ENCODE measurements at regions not wholly inside any gene's neighbourhood (a gene's known extent, or its start where the extent isn't known, plus 50 kb on each side); places are given as distances from the start of the nearest gene placed in this dataset.

GRCh38 chr15:47360305-47360704 is 357.0 kb upstream of the SEMA6D start:
- H3K27me3 Mint-ChIP-seq = no peaks in the 10 kb centered on the region
- no peak overlapping the region for H3K4me3 Mint-ChIP-seq
- H3K36me3 Mint-ChIP-seq = no peaks in the 10 kb centered on the region
- H3K27ac Mint-ChIP-seq = no peak overlapping the region
- peaks cover 9% of the 10 kb centered on the region for H3K9me3 Mint-ChIP-seq
- no peaks in the 10 kb centered on the region for H3K4me1 Mint-ChIP-seq

DNA sequence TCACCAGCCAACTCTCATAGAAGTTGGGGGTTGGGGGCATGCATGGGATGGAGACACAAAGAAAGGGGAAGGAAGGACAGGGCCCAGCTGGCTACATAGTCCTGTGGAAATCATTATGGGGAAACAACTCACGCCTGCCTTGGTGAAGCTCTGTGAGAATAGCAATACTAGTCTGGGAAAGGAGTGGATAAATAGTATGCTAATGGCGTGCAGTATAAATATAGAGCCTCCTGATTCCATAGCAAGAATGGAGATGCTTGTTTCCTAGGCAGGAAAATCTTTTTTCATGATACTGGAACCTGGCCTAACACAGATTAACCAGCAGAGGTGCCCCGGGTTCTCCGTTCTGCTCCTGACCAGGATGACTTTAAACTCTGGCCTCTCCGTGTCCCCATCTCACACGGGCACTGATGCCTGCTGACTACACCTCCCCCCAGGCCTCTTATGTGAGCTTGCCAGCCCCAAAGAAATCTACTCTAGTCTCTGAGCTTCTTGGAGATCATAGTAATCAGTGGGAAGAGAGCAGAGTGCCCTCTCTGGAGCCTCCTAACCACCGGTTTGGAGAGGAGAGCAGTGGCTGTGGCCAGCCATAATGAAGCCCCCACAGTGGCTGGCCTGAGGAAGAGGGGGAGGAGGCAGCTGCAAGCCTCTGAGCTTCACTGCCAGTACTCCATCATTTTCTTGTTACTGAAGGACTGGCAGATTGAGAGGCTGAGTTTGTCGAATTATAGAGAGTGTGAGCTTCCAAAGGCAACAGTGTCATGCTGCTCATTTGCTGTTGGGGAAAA is 355.0 kb upstream of the SEMA6D start:
- no peaks in the 10 kb centered on the region for H3K27me3 Mint-ChIP-seq
- no peak overlapping the region for H3K27ac Mint-ChIP-seq
- no peaks in the 10 kb centered on the region for H3K4me1 Mint-ChIP-seq
- H3K9me3 Mint-ChIP-seq = peaks cover 9% of the 10 kb centered on the region
- H3K4me3 Mint-ChIP-seq = no peak overlapping the region
- H3K36me3 Mint-ChIP-seq = no peaks in the 10 kb centered on the region

DNA sequence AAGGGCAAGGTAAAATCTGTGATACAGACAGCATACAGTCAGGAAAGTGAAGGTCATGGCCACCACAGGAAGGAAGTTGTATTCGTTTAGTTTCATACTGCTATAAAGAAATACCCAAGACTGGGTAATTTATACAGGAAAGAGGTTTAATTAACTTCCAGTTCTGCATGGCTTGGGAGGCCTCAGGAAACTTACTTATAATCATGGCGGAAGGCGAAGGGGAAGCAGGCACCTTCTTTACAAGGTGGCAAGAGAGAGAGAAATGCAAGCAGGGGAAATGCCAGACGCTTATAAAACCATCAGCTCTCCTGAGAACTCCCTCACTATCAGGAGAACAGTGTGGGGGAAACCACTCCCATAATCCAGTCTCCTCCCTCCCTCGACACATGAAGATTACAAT is 353.7 kb upstream of the SEMA6D start:
- Mint-ChIP-seq H3K27me3 (no peaks in the 10 kb centered on the region), H3K4me1 (no peaks in the 10 kb centered on the region), H3K4me3 (no peak overlapping the region), H3K9me3 (peaks cover 9% of the 10 kb centered on the region), H3K36me3 (no peaks in the 10 kb centered on the region), H3K27ac (no peak overlapping the region)

DNA sequence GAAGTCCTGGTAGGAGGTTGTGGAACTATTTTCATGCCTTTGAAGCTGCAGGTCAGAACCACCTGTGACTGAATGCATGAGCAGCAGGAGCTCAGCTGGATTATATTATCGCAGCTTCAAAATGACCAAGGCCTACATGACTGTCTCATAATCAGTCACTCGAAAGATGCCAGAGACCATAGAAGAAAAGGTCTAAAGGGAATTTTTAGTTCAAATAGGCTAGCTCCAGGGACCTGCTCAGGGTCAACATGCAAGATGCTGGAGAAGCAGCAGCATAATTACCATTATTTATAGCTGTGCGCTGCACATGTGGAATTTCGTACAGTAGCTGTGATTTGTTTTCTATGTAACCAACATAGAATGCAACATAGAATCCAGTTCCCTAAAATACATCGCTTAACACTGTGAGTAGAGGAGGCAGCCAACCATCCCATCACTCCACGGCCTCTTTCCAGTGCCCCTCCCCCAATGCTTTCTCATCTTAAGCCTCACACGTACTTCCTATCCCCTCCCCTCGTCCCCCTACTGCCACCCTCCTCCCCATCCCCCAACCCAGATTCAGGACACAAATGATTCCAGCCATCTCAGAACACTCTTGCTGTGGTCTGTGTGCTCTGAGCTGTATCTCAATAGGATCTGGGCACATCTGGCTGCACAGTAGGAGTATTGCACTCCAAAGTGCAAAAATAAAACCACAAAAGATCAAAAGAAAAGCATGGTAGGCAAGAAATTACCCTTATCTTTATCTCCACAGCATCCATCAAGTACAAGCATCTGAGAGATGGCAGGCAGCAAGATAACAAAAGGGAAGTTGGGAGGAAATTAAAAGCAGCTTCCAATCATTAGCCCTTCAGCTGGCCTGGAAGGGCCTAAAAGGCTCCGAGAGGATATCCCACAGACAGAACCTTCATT is 352.8 kb upstream of the SEMA6D start:
- no peaks in the 10 kb centered on the region for H3K27me3 Mint-ChIP-seq
- no peaks in the 10 kb centered on the region for H3K36me3 Mint-ChIP-seq
- no peaks in the 10 kb centered on the region for H3K4me1 Mint-ChIP-seq
- no peak overlapping the region for H3K27ac Mint-ChIP-seq
- peaks cover 9% of the 10 kb centered on the region for H3K9me3 Mint-ChIP-seq
- H3K4me3 Mint-ChIP-seq = no peak overlapping the region

- no peaks in the 10 kb centered on the region for H3K27me3 Mint-ChIP-seq
- H3K4me3 Mint-ChIP-seq = no peak overlapping the region
- H3K27ac Mint-ChIP-seq = no peak overlapping the region
- H3K36me3 Mint-ChIP-seq = no peaks in the 10 kb centered on the region
- H3K4me1 Mint-ChIP-seq = no peaks in the 10 kb centered on the region
- H3K9me3 Mint-ChIP-seq = peaks cover 9% of the 10 kb centered on the region
Observed at GRCh38 chr15:47366884-47367283, 350.4 kb upstream of the SEMA6D start.

DNA sequence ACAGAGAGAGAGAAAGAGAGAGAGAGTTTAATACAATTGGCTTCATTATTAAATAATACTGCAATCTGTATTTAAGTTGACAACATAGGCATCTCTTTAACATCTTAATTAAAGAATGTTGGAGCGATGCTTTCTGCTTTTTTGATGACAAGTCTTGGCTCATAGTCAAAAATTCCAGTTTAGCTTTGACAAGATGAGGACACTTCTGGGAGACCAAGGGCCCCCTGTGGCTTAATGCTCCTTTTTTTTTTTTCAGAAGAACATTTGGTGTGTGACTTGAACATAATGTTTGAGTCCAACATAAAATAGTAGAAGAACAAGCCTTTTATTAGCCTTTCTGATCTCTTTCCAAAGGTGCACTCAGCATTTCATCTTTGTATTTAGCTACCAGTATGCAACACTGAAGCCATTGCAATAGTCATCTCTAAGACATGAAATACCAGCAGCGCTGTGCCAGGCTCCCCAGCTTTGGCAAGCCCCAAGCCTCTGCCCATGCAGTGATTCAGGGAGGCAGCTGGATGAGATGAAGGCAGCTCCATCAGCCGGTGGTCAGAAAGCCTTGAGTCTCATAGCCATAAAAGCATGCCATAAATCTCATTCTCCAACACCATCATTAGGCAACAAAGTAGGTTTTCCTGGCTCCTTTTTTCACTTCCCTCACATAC is 349.4 kb upstream of the SEMA6D start:
- H3K36me3 Mint-ChIP-seq = no peaks in the 10 kb centered on the region
- peaks cover 9% of the 10 kb centered on the region for H3K9me3 Mint-ChIP-seq
- H3K27ac Mint-ChIP-seq = no peak overlapping the region
- no peaks in the 10 kb centered on the region for H3K27me3 Mint-ChIP-seq
- H3K4me1 Mint-ChIP-seq = no peaks in the 10 kb centered on the region
- no peak overlapping the region for H3K4me3 Mint-ChIP-seq

- H3K4me1 Mint-ChIP-seq = no peaks in the 10 kb centered on the region
- no peaks in the 10 kb centered on the region for H3K36me3 Mint-ChIP-seq
Observed at GRCh38 chr15:47371939-47372338, 345.4 kb upstream of the SEMA6D start.

GRCh38 chr15:47374222-47374621 is 343.1 kb upstream of the SEMA6D start:
- H3K4me1 Mint-ChIP-seq = no peaks in the 10 kb centered on the region
- H3K27ac Mint-ChIP-seq = no peak overlapping the region
- peaks cover 1% of the 10 kb centered on the region for H3K9me3 Mint-ChIP-seq
- peaks cover 4% of the 10 kb centered on the region for H3K27me3 Mint-ChIP-seq
- no peaks in the 10 kb centered on the region for H3K36me3 Mint-ChIP-seq
- H3K4me3 Mint-ChIP-seq = no peak overlapping the region

More at GRCh38 chr15:47371939-47372338, 345.4 kb upstream of the SEMA6D start:
- no peaks in the 10 kb centered on the region for H3K27me3 Mint-ChIP-seq
- H3K27ac Mint-ChIP-seq = no peak overlapping the region
- no peak overlapping the region for H3K4me3 Mint-ChIP-seq
- no peaks in the 10 kb centered on the region for H3K9me3 Mint-ChIP-seq

DNA sequence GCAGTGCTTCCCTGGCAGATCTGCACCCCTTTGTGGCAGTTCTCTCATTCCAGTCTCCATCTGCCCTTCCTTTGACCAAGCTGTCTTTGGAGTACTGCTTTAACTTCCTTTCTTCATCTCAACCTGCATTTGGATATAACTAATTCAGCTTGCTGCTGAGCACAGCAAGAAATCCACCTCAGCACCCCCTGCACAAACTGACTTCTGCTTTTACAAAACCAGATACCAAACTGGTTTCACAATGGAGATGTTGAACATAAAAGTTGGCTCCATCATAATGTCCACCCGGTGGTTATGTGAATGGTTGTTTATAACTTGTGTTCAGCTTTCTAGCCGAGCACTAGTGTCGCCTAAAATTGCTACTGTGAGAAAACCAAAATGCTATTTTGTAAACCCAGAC is 341.1 kb upstream of the SEMA6D start:
- Mint-ChIP-seq H3K4me3 (no peak overlapping the region), H3K9me3 (peaks cover 5% of the 10 kb centered on the region), H3K4me1 (no peaks in the 10 kb centered on the region), H3K36me3 (no peaks in the 10 kb centered on the region), H3K27ac (no peak overlapping the region), H3K27me3 (peaks cover 6% of the 10 kb centered on the region)

GRCh38 chr15:47377465-47377864 is 339.8 kb upstream of the SEMA6D start:
- Mint-ChIP-seq H3K4me1 (no peaks in the 10 kb centered on the region), H3K9me3 (peaks cover 5% of the 10 kb centered on the region), H3K4me3 (no peak overlapping the region), H3K36me3 (no peaks in the 10 kb centered on the region), H3K27me3 (peaks cover 6% of the 10 kb centered on the region), H3K27ac (no peak overlapping the region)

GRCh38 chr15:47378527-47378926 is 338.8 kb upstream of the SEMA6D start:
- Mint-ChIP-seq H3K9me3 (peaks cover 5% of the 10 kb centered on the region), H3K4me1 (no peaks in the 10 kb centered on the region), H3K4me3 (no peak overlapping the region), H3K27me3 (peaks cover 6% of the 10 kb centered on the region), H3K36me3 (no peaks in the 10 kb centered on the region), H3K27ac (no peak overlapping the region)

- no peaks in the 10 kb centered on the region for H3K4me1 Mint-ChIP-seq
- peaks cover 5% of the 10 kb centered on the region for H3K9me3 Mint-ChIP-seq
- H3K36me3 Mint-ChIP-seq = no peaks in the 10 kb centered on the region
- H3K27ac Mint-ChIP-seq = no peak overlapping the region
- H3K4me3 Mint-ChIP-seq = no peak overlapping the region
- H3K27me3 Mint-ChIP-seq = peaks cover 4% of the 10 kb centered on the region
Observed at GRCh38 chr15:47383102-47383501, 334.2 kb upstream of the SEMA6D start.

GRCh38 chr15:47383801-47384200 is 333.5 kb upstream of the SEMA6D start:
- Mint-ChIP-seq H3K36me3 (no peaks in the 10 kb centered on the region), H3K9me3 (peaks cover 5% of the 10 kb centered on the region), H3K4me1 (no peaks in the 10 kb centered on the region), H3K27ac (no peak overlapping the region), H3K27me3 (peaks cover 6% of the 10 kb centered on the region), H3K4me3 (no peak overlapping the region)

DNA sequence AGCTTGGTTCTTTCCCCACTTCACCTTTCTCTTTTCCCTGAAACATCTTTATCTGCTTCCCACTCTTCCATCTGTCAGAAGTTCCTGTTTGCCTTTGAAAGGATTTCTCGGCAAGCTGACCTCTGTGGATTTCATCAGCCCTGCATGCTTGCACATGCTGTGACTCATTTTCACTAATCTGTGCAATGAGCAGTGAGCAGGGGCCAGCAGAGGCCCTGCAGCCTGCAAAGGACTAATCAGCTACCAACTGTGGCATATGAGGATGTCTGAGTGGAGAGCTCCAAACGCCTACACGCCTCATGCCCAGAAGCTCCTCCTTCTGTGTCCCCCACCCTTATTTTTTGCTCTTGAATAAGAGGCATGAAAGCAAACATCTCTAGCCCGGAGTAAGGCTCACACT is 333.0 kb upstream of the SEMA6D start:
- H3K4me1 Mint-ChIP-seq = no peaks in the 10 kb centered on the region
- no peak overlapping the region for H3K27ac Mint-ChIP-seq
- no peak overlapping the region for H3K4me3 Mint-ChIP-seq
- H3K36me3 Mint-ChIP-seq = no peaks in the 10 kb centered on the region
- peaks cover 3% of the 10 kb centered on the region for H3K9me3 Mint-ChIP-seq
- peaks cover 5% of the 10 kb centered on the region for H3K27me3 Mint-ChIP-seq

DNA sequence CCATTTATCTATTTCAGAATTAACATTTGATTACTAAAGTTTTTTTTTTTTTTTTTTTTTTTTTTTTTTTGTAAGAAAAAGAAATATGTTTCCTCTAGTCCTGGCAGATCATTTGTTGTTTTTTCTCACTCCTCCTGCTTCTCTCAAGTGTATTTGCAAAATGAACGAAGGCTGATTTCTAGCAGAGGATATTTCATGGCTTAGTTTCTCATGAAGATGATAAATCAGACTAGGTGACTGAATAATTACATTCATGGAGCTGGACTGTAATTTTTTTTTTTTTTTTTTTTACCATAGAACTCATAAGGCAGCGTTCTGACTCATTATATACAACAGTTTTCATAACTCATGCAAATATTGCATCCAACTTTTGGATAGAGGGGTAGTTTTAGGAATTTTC is 332.5 kb upstream of the SEMA6D start:
- no peaks in the 10 kb centered on the region for H3K36me3 Mint-ChIP-seq
- no peaks in the 10 kb centered on the region for H3K9me3 Mint-ChIP-seq
- H3K27me3 Mint-ChIP-seq = peaks cover 4% of the 10 kb centered on the region
- H3K4me1 Mint-ChIP-seq = no peaks in the 10 kb centered on the region
- H3K4me3 Mint-ChIP-seq = no peak overlapping the region
- no peak overlapping the region for H3K27ac Mint-ChIP-seq

- H3K27me3 Mint-ChIP-seq = peaks cover 4% of the 10 kb centered on the region
- no peak overlapping the region for H3K27ac Mint-ChIP-seq
- no peak overlapping the region for H3K4me3 Mint-ChIP-seq
- H3K9me3 Mint-ChIP-seq = peaks cover 4% of the 10 kb centered on the region
- H3K4me1 Mint-ChIP-seq = no peaks in the 10 kb centered on the region
- no peaks in the 10 kb centered on the region for H3K36me3 Mint-ChIP-seq
Observed at GRCh38 chr15:47386459-47386858, 330.8 kb upstream of the SEMA6D start.
